ENCODE measurements at regions not wholly inside any gene's neighbourhood (a gene's known extent, or its start where the extent isn't known, plus 50 kb on each side); places are given as distances from the start of the nearest gene placed in this dataset.

GRCh38 chr2:225930687-225931086 lies 531.2 kb downstream of the NYAP2 start:
- no peak for TF ChIP-seq CTCF (IDR thresholded peaks at IDR 0.05)
- TF ChIP-seq POLR2A (IDR thresholded peaks at IDR 0.05): no peak
